GM13977 (cell line): ENCODE measurements at regions not wholly inside any gene's neighbourhood (a gene's known extent, or its start where the extent isn't known, plus 50 kb on each side); places are given as distances from the start of the nearest gene placed in this dataset.

ENCODE experiments used
- DNase-seq: peaks from one replicate; pipeline ENCODE4 v3.0.0; 2012; ENCODE audit warnings: low spot score
- CTCF ChIP-seq: IDR thresholded peaks from 2 replicates; pipeline ENCODE4 v1.5.1; 2012; ENCODE audit warnings: mild to moderate bottlenecking, control low read depth; ENCODE audit not compliant: insufficient read depth; ENCODE audit errors: extremely low read depth, missing control alignments
- in situ Hi-C: fragments of 300-500 bp; cut with MboI; formaldehyde crosslinking; loops from one replicate; pipeline ENCODE4 v1.12.0; 2022; ENCODE audit warnings: low sequenced_read_pairs, low pct_unique_long_range_greater_than_20kb, mixed read lengths, inconsistent platforms; ENCODE audit not compliant: unreplicated experiment

GRCh38 chr18:34655131-34655530, 55.0 kb upstream of the DTNA start:
- no peak for DNase-seq
- in situ Hi-C loops, result no loop called here

GRCh38 chr18:34657860-34658500, 52.1 kb upstream of the DTNA start:
- no peak for TF ChIP-seq CTCF
- DNase-seq, result no peak
- in situ Hi-C loops, result no loop called here

More at GRCh38 chr18:34655131-34655530, 55.0 kb upstream of the DTNA start:
- TF ChIP-seq CTCF, result no peak

GRCh38 chr18:34659579-34660517, 50.2 kb upstream of the DTNA start:
- in situ Hi-C loops, result no loop called here

More at GRCh38 chr18:34659579-34660517, 50.2 kb upstream of the DTNA start:
- TF ChIP-seq CTCF, result no peak
- DNase-seq, result no peak
